ENCODE measurements at regions not wholly inside any gene's neighbourhood (a gene's known extent, or its start where the extent isn't known, plus 50 kb on each side); places are given as distances from the start of the nearest gene placed in this dataset.
"Not testable (repeated sequence)": the region's sequence is repeated elsewhere in the genome, so short reads cannot be mapped to it uniquely, and the experiment has no call there.

- ChIA-PET CTCF (no interaction called here), POLR2A (no interaction called here)
- Histone ChIP-seq H3K27ac (ENCODE audit: insufficient read depth, low read depth, low read length) (no peak overlapping the region), H3K4me1 (ENCODE audit: control insufficient read depth, extremely low read depth, insufficient read depth, low read length) (no peaks in the 10 kb centered on the region), H3K79me2 (ENCODE audit: control insufficient read depth, insufficient read depth, low read length) (no peaks in the 10 kb centered on the region), H2AFZ (ENCODE audit: low read depth, low read length) (no peak overlapping the region), H3K4me2 (ENCODE audit: insufficient read depth, low read length) (no peak overlapping the region), H3K4me3 (replicated peaks in 1 of 3; ENCODE audit: insufficient read depth in 1 of 3, low read depth in 1 of 3, low read length in 3 of 3) (no peak overlapping the region), H4K20me1 (replicated peaks; ENCODE audit: control insufficient read depth, extremely low read depth, insufficient read depth, low read length) (no peaks in the 10 kb centered on the region), H3K9me3 (replicated peaks; ENCODE audit: control insufficient read depth, insufficient read depth, low read length) (peaks cover 3% of the 10 kb centered on the region), H3K36me3 (ENCODE audit: control insufficient read depth in 2 of 2, extremely low read depth in 1 of 2, insufficient read depth in 2 of 2, low read length in 2 of 2) (no peaks in the 10 kb centered on the region), H3K27me3 (ENCODE audit: control insufficient read depth in 2 of 2, insufficient read depth in 2 of 2, low read length in 2 of 2) (no peaks in the 10 kb centered on the region), H3K9me1 (replicated peaks; ENCODE audit: control insufficient read depth, extremely low read depth, insufficient read depth, low read length) (no peaks in the 10 kb centered on the region), H3K9ac (replicated peaks; ENCODE audit: extremely low read depth, insufficient read depth, low read length) (no peak overlapping the region)
- no TSS peak for BruUV-seq (replicated peaks)
- DNase-seq (ENCODE audit: low read depth, low spot score) (no peak), FAIRE-seq (no peak)
- TF ChIP-seq FOS (IDR thresholded peaks at IDR 0.05; ENCODE audit: borderline replicate concordance, insufficient read depth, low read length) (no peak), POLR2AphosphoS5 (IDR thresholded peaks at IDR 0.05; ENCODE audit: insufficient read depth, low read depth, low read length) (no peak), JUN (IDR thresholded peaks at IDR 0.05; ENCODE audit: borderline replicate concordance, insufficient read depth, insufficient read length, low read depth) (no peak), CTCF (IDR thresholded peaks at IDR 0.05; ENCODE audit: extremely low read depth in 1 of 2, insufficient read depth in 1 of 2, low read depth in 1 of 2, low read length in 2 of 2) (no peak), EZH2 (IDR thresholded peaks at IDR 0.05; ENCODE audit: borderline replicate concordance, low read depth, low read length, severe bottlenecking) (no peak)
- dilution Hi-C loops (cut with MboI; ENCODE audit: extremely low pct_ligation_motif_present, low sequenced_read_pairs) (no loop called here), intact Hi-C loops (cut with micrococcal nuclease) (no loop called here)
These were observed 951.5 kb downstream of the KCNT2 start for GRCh38 chr1:195656780-195657179.

GRCh38 chr1:195648875-195649274 is 959.4 kb downstream of the KCNT2 start:
- H2AFZ ChIP-seq (ENCODE audit: low read depth, low read length); CTCF ChIA-PET: not testable (repeated sequence)

More at GRCh38 chr1:195648875-195649274, 959.4 kb downstream of the KCNT2 start:
- FAIRE-seq; POLR2A ChIA-PET; H3K9me1 ChIP-seq (replicated peaks; ENCODE audit: control insufficient read depth, extremely low read depth, insufficient read depth, low read length); H3K4me2 ChIP-seq (ENCODE audit: insufficient read depth, low read length); H3K9me3 ChIP-seq (replicated peaks; ENCODE audit: control insufficient read depth, insufficient read depth, low read length); H4K20me1 ChIP-seq (replicated peaks; ENCODE audit: control insufficient read depth, extremely low read depth, insufficient read depth, low read length); H3K27me3 ChIP-seq (ENCODE audit: control insufficient read depth in 2 of 2, insufficient read depth in 2 of 2, low read length in 2 of 2); H3K4me3 ChIP-seq (replicated peaks in 1 of 3; ENCODE audit: insufficient read depth in 1 of 3, low read depth in 1 of 3, low read length in 3 of 3); H3K36me3 ChIP-seq (ENCODE audit: control insufficient read depth in 2 of 2, extremely low read depth in 1 of 2, insufficient read depth in 2 of 2, low read length in 2 of 2); H3K27ac ChIP-seq (ENCODE audit: insufficient read depth, low read depth, low read length); BruUV-seq (replicated peaks); H3K79me2 ChIP-seq (ENCODE audit: control insufficient read depth, insufficient read depth, low read length); H3K4me1 ChIP-seq (ENCODE audit: control insufficient read depth, extremely low read depth, insufficient read depth, low read length); dilution Hi-C loops (cut with MboI; ENCODE audit: extremely low pct_ligation_motif_present, low sequenced_read_pairs); H3K9ac ChIP-seq (replicated peaks; ENCODE audit: extremely low read depth, insufficient read depth, low read length); DNase-seq (ENCODE audit: low read depth, low spot score); intact Hi-C loops (cut with micrococcal nuclease): not testable (repeated sequence)
